GM12878 (cell line): ENCODE measurements at regions not wholly inside any gene's neighbourhood (a gene's known extent, or its start where the extent isn't known, plus 50 kb on each side); places are given as distances from the start of the nearest gene placed in this dataset.

ENCODE experiments used
- ATAC-seq: fragments of 200-7000 bp; cut with Tn5 transposase; 3 replicates; pipeline ENCODE4 v1.9.1; 2020; ENCODE audit warnings: mild to moderate bottlenecking, moderate library complexity
- BruUV-seq: library from RNA; stranded (reverse); fragments of 400-500 nt; replicated peaks from 2 replicates; lab custom pipeline; 2021; lab: Mats Ljungman, UMichigan
- CTCF ChIA-PET: fragments of 300-600 bp; sonication (Branson Sonifier 250); formaldehyde crosslinking; extraction: SDS; loops from one replicate; lab custom pipeline; 2021; ENCODE audit warnings: inconsistent platforms; lab: Yijun Ruan, JAX
- POLR2A ChIA-PET: fragments of 350-600 bp; formaldehyde crosslinking; extraction: SDS; loops from one replicate; lab custom pipeline; 2021; ENCODE audit warnings: inconsistent platforms; lab: Charles Lee
- RAD21 ChIA-PET: fragments of 300-600 bp; sonication (Branson Sonifier 250); formaldehyde crosslinking; loops from one replicate; lab custom pipeline; 2023; ENCODE audit warnings: antibody characterized with exemption; ENCODE audit not compliant: unreplicated experiment; lab: Charles Lee
- SMC1A ChIA-PET: fragments of 300-600 bp; sonication (Branson Sonifier 250); formaldehyde crosslinking; loops from one replicate; lab custom pipeline; 2023; ENCODE audit not compliant: unreplicated experiment, uncharacterized antibody; lab: Charles Lee
- DNase-seq: peaks from one replicate; pipeline ENCODE4 v3.0.0-alpha.2; 2011; ENCODE audit warnings: low read depth, low spot score
- FAIRE-seq: peaks from 3 replicates; lab custom pipeline; 2011; peaks lifted over from hg19 to GRCh38; lab: Jason Lieb, UNC
- H2AFZ ChIP-seq: 2 replicates; pipeline ENCODE4 v1.6.0; 2011; ENCODE audit warnings: low read depth, low read length, control low read depth; ENCODE audit not compliant: control insufficient read depth
- H3K27ac ChIP-seq: 2 replicates; pipeline ENCODE4 v1.5.1; 2011; ENCODE audit warnings: control low read depth; ENCODE audit not compliant: control insufficient read depth, insufficient read depth
- H3K27me3 ChIP-seq, 2 experiments: replicated peaks in 1 of 2; 2 replicates each; pipeline versions ENCODE4 v1.6.0 to v1.6.1; 2011; ENCODE audit warnings: low read length in 1 of 2; ENCODE audit not compliant: control insufficient read depth in 2 of 2, insufficient read depth in 2 of 2
- H3K36me3 ChIP-seq, 2 experiments: 2 replicates each; pipeline ENCODE4 v1.5.1; 2011; ENCODE audit warnings: low read length in 1 of 2; ENCODE audit not compliant: control insufficient read depth in 2 of 2, insufficient read depth in 2 of 2
- H3K4me1 ChIP-seq: 2 replicates; pipeline ENCODE4 v1.6.1; 2011; ENCODE audit warnings: mild to moderate bottlenecking, low read length, moderate library complexity, mixed read lengths; ENCODE audit not compliant: control insufficient read depth, insufficient read depth
- H3K4me2 ChIP-seq: 2 replicates; pipeline ENCODE4 v1.6.0; 2011; ENCODE audit warnings: control low read depth; ENCODE audit not compliant: control insufficient read depth, insufficient read depth
- H3K4me3 ChIP-seq: fragments of 200-600 bp; sonication (generic); 2 replicates; pipeline ENCODE4 v1.5.1; 2016
- H3K79me2 ChIP-seq: 2 replicates; pipeline ENCODE4 v1.6.0; 2011; ENCODE audit warnings: low read length; ENCODE audit not compliant: control insufficient read depth, insufficient read depth
- H3K9ac ChIP-seq: 2 replicates; pipeline ENCODE4 v1.8.0; 2011; ENCODE audit warnings: low read length, control low read depth, mixed read lengths; ENCODE audit not compliant: control insufficient read depth, insufficient read depth
- H3K9me3 ChIP-seq: replicated peaks from 3 replicates; pipeline ENCODE4 v1.5.1; 2011; ENCODE audit warnings: mild to moderate bottlenecking, low read length; ENCODE audit not compliant: control insufficient read depth, insufficient read depth
- H4K20me1 ChIP-seq: 2 replicates; pipeline ENCODE4 v1.6.0; 2011; ENCODE audit not compliant: control insufficient read depth, insufficient read depth
- ASH2L ChIP-seq: fragments of 300-600, 200-600 bp; sonication (generic); IDR thresholded peaks from 2 replicates; pipeline ENCODE4 v1.6.1; 2017; ENCODE audit warnings: low read depth, mild to moderate bottlenecking, borderline replicate concordance
- IRF5 ChIP-seq: fragments of 450-650 bp; IDR thresholded peaks from 2 replicates; pipeline ENCODE4 v1.6.1; 2017; ENCODE audit warnings: borderline replicate concordance
- NFYB ChIP-seq: IDR thresholded peaks from 2 replicates; pipeline ENCODE4 v1.6.1; 2011; ENCODE audit warnings: low read depth, mild to moderate bottlenecking, low read length, improper control_type of control experiment, moderate library complexity; ENCODE audit not compliant: insufficient read depth
- POLR2AphosphoS2 ChIP-seq: IDR thresholded peaks from 2 replicates; pipeline ENCODE4 v1.6.1; 2011; ENCODE audit warnings: low read depth, mild to moderate bottlenecking, low read length, improper control_type of control experiment, moderate library complexity
- POU2F2 ChIP-seq: IDR thresholded peaks from 3 replicates; pipeline ENCODE4 v1.6.1; 2011; ENCODE audit warnings: low read depth, mild to moderate bottlenecking, low read length, borderline replicate concordance
- RELB ChIP-seq: fragments of 450-650 bp; IDR thresholded peaks from 2 replicates; pipeline ENCODE4 v1.6.1; 2017; ENCODE audit warnings: low read depth, mild to moderate bottlenecking, moderate library complexity
- WGBS: methylation state at CpG from one replicate; pipeline ENCODE4 v1.1.6; 2016; ENCODE audit warnings: low lambda C conversion rate; ENCODE audit not compliant: insufficient replicate concordance, insufficient coverage; ENCODE audit errors: missing lambda C conversion rate; 5-methylcytosine and 5-hydroxymethylcytosine counted together
- in situ Hi-C: fragments of 300-500 bp; cut with MboI; formaldehyde crosslinking; loops from 9 replicates; pipeline ENCODE4 v1.14.3; 2018; ENCODE audit warnings: mixed read lengths
- intact Hi-C: fragments of 100-400 bp; cut with micrococcal nuclease; formaldehyde crosslinking; loops from one replicate; pipeline ENCODE4 v1.14.2; 2022; ENCODE audit not compliant: unreplicated experiment

- in situ Hi-C loops (no loop called here), intact Hi-C loops (no loop called here)
- POLR2A ChIA-PET: no interaction called here
- RAD21 ChIA-PET: no interaction called here
- Histone ChIP-seq H3K36me3 (no peaks in the 10 kb centered on the region), H3K4me1 (no peaks in the 10 kb centered on the region), H3K27me3 (no peaks in the 10 kb centered on the region), H3K9ac (no peak overlapping the region), H2AFZ (no peak overlapping the region), H3K9me3 (no peaks in the 10 kb centered on the region), H4K20me1 (no peaks in the 10 kb centered on the region), H3K4me2 (no peak overlapping the region), H3K79me2 (no peaks in the 10 kb centered on the region), H3K4me3 (no peak overlapping the region), H3K27ac (no peak overlapping the region)
- ATAC-seq (no peak), FAIRE-seq (no peak), DNase-seq (no peak)
- SMC1A ChIA-PET: no interaction called here
- TF ChIP-seq POLR2AphosphoS2 (no peak), RELB (no peak), POU2F2 (no peak), NFYB (no peak), IRF5 (no peak)
- CTCF ChIA-PET: no interaction called here
- WGBS: 30% methylated on average over 3 of the region's 3 CpGs
- BruUV-seq: no TSS peak
These were observed 327.5 kb upstream of the EPHA7 start for GRCh38 chr6:93746892-93747291.

GRCh38 chr6:93745306-93745705 lies 325.9 kb upstream of the EPHA7 start:
- SMC1A ChIA-PET: no interaction called here
- no peaks in the 10 kb centered on the region for H3K9me3 ChIP-seq
- H3K27ac ChIP-seq: no peak overlapping the region
- no peaks in the 10 kb centered on the region for H3K79me2 ChIP-seq
- no peaks in the 10 kb centered on the region for H3K4me1 ChIP-seq
- POLR2A ChIA-PET: no interaction called here
- H3K27me3 ChIP-seq: no peaks in the 10 kb centered on the region
- H3K4me2 ChIP-seq: no peak overlapping the region
- FAIRE-seq: no peak
- BruUV-seq: no TSS peak
- RAD21 ChIA-PET: no interaction called here
- TF ChIP-seq ASH2L: no peak
- TF ChIP-seq, all 136 proteins: peak for 0
- ATAC-seq (no peak), DNase-seq (no peak)
- Histone ChIP-seq H3K4me3 (no peak overlapping the region), H4K20me1 (no peaks in the 10 kb centered on the region), H2AFZ (no peak overlapping the region), H3K9ac (no peak overlapping the region), H3K36me3 (no peaks in the 10 kb centered on the region)
- intact Hi-C loops (no loop called here), in situ Hi-C loops (no loop called here)
- CTCF ChIA-PET: no interaction called here
- 0% methylated on average over 2 of the region's 2 CpGs for WGBS
